ENCODE measurements at regions not wholly inside any gene's neighbourhood (a gene's known extent, or its start where the extent isn't known, plus 50 kb on each side); places are given as distances from the start of the nearest gene placed in this dataset.

DNA sequence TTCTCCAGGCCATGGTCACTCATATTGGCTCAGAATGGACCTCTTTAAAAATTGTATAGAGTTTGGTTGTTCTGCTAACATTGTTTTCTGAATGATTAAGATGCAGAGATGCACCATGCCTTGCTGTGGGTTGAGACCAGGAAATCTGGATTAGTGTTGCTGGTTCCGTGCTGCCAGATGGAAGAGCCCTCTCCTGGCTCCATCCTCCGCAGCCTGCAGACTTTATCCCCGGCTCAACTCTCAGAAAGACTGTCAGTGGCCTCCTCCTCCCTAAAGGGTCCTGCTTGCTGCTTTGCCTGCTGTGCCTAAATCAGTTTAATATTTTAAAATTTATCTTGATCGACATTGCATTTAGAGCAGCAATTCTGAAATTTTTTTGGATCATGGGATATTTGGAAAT is 196.7 kb downstream of the TENT4A start:
- TF ChIP-seq TAF1 (IDR thresholded peaks at IDR 0.05; ENCODE audit: borderline replicate concordance, insufficient read depth, low read length): no peak
- TF ChIP-seq FOXP2 (optimal IDR thresholded peaks at IDR 0.05; ENCODE audit: borderline replicate concordance, extremely low read depth, extremely low read length, insufficient read depth): no peak
- TF ChIP-seq, protein P1, sequence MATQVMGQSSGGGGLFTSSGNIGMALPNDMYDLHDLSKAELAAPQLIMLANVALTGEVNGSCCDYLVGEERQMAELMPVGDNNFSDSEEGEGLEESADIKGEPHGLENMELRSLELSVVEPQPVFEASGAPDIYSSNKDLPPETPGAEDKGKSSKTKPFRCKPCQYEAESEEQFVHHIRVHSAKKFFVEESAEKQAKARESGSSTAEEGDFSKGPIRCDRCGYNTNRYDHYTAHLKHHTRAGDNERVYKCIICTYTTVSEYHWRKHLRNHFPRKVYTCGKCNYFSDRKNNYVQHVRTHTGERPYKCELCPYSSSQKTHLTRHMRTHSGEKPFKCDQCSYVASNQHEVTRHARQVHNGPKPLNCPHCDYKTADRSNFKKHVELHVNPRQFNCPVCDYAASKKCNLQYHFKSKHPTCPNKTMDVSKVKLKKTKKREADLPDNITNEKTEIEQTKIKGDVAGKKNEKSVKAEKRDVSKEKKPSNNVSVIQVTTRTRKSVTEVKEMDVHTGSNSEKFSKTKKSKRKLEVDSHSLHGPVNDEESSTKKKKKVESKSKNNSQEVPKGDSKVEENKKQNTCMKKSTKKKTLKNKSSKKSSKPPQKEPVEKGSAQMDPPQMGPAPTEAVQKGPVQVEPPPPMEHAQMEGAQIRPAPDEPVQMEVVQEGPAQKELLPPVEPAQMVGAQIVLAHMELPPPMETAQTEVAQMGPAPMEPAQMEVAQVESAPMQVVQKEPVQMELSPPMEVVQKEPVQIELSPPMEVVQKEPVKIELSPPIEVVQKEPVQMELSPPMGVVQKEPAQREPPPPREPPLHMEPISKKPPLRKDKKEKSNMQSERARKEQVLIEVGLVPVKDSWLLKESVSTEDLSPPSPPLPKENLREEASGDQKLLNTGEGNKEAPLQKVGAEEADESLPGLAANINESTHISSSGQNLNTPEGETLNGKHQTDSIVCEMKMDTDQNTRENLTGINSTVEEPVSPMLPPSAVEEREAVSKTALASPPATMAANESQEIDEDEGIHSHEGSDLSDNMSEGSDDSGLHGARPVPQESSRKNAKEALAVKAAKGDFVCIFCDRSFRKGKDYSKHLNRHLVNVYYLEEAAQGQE (IDR thresholded peaks at IDR 0.05; ENCODE audit: insufficient read depth in 1 of 2, low read depth in 2 of 2, low read length in 2 of 2): no peak
- TF ChIP-seq SIN3A (IDR thresholded peaks at IDR 0.05; ENCODE audit: borderline replicate concordance, insufficient read depth, low read length): no peak
- TF ChIP-seq POLR2AphosphoS5 (IDR thresholded peaks at IDR 0.05; ENCODE audit: low read depth, low read length): no peak

DNA sequence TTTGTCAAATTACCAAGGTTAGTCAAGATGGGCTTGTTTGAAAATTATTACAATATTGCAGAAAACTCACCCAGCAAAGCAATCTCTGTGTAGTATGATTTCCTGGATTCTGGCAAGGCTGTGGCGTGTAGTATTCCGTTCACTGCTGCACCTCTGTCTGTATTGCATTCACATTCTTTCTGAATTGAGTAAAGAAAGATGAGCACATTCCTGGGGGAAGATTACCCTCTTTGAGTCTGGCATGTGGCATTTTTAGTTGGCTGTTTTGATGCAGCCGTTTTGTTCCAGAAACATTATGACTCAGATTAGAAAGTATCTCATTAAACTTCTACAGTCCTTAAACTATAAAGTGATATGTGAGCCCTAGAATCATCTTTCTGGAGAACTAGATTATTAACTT is 197.7 kb downstream of the TENT4A start:
- TF ChIP-seq FOXP2 (optimal IDR thresholded peaks at IDR 0.05; ENCODE audit: borderline replicate concordance, extremely low read depth, extremely low read length, insufficient read depth): no peak
- no peak for TF ChIP-seq TAF1 (IDR thresholded peaks at IDR 0.05; ENCODE audit: borderline replicate concordance, insufficient read depth, low read length)
- TF ChIP-seq SIN3A (IDR thresholded peaks at IDR 0.05; ENCODE audit: borderline replicate concordance, insufficient read depth, low read length): no peak

DNA sequence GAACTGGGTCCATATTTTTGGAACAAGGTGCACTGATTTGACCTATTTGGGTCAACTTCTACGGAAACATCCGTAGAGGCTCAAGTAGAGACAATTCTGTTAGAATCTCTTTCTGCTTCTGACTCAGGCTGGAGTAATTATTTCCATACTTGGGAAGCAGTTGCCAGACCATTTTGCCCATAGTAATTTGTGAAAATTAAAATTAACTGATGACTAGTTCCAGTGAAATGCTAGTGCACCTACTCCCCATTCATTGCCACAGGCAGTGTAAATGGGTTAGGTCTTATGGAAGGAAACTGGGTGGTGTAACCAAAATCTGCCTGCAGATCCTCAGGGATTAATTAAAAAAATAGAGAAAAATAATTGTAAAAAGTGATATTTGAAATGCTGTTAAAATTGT is 201.1 kb downstream of the TENT4A start:
- TF ChIP-seq POLR2AphosphoS5 (IDR thresholded peaks at IDR 0.05; ENCODE audit: low read depth, low read length) (no peak), SIN3A (IDR thresholded peaks at IDR 0.05; ENCODE audit: borderline replicate concordance, insufficient read depth, low read length) (no peak), TAF1 (IDR thresholded peaks at IDR 0.05; ENCODE audit: borderline replicate concordance, insufficient read depth, low read length) (no peak), FOXP2 (optimal IDR thresholded peaks at IDR 0.05; ENCODE audit: borderline replicate concordance, extremely low read depth, extremely low read length, insufficient read depth) (no peak)
- TF ChIP-seq, protein P1 (IDR thresholded peaks at IDR 0.05; ENCODE audit: insufficient read depth in 1 of 2, low read depth in 2 of 2, low read length in 2 of 2): no peak

DNA sequence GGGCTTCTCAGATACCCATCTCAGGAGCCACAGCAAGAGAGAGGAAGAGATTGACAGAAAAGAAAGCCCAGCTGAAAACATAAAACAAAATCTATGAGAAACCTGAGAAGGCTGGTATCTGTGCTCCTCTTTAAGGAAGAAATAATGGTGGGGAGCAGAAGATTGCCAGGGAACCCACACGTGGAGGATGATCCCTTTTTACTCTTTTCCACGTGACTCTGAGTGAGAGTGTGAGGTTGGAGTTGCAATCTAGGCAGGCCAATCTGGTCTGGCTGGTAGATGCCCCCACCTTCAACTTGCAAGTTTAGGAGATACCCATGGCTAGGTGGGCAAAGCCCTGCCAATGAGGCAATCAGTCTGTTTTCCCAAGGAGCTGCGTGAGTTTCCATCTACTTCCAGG is 202.3 kb downstream of the TENT4A start:
- no peak for TF ChIP-seq TAF1 (IDR thresholded peaks at IDR 0.05; ENCODE audit: borderline replicate concordance, insufficient read depth, low read length)

DNA sequence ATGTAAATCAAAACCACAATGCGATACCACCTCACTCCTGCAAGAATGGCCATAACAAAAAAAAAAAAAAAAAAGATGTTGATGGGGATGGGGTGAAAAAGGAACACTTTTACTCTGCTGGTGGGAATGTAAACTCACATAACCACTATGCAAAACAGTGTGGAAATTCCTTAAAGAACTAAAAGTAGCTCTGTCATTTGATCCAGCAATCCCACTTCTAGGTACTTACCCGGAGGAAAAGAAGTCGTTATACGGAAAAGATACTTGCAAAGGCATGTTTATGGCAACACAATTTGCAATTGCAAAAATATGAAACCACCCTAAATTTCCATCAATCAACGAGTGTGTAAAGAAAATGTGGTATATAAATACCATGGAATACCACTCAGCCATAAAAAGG is 205.0 kb downstream of the TENT4A start:
- TF ChIP-seq SIN3A (IDR thresholded peaks at IDR 0.05; ENCODE audit: borderline replicate concordance, insufficient read depth, low read length): no peak
- TF ChIP-seq FOXP2 (optimal IDR thresholded peaks at IDR 0.05; ENCODE audit: borderline replicate concordance, extremely low read depth, extremely low read length, insufficient read depth): no peak
- TF ChIP-seq, protein P1 (IDR thresholded peaks at IDR 0.05; ENCODE audit: insufficient read depth in 1 of 2, low read depth in 2 of 2, low read length in 2 of 2): no peak
- no peak for TF ChIP-seq TAF1 (IDR thresholded peaks at IDR 0.05; ENCODE audit: borderline replicate concordance, insufficient read depth, low read length)
- TF ChIP-seq POLR2AphosphoS5 (IDR thresholded peaks at IDR 0.05; ENCODE audit: low read depth, low read length): no peak

DNA sequence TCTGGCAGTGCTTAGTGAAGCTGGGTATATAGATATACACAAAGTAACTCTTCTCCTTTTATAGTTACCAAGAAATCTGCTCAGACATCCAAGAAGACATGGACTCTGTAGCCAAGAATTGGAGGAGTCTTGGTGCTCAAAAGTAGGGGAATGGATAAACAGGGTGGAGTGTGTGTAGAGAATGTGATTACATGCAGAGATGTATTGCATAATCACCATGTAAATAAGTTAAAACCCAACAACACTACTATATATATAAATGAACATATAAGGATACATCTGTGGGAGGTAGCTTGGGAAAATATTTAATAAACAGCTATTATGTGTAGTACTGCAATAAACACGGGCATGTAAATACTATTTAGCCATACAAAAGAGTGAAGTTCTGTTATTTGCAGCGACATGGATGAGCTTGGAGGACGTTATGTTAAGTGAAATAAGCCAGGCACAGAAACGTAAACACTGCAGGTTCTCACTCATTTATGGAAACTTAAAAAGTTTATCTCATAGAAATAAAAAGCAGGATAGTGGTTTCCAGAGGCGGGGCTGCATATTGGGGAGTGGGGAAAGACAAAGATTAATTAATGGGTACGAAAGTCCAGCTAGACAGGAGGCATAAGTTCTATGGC is 207.5 kb downstream of the TENT4A start:
- TF ChIP-seq FOXP2 (optimal IDR thresholded peaks at IDR 0.05; ENCODE audit: borderline replicate concordance, extremely low read depth, extremely low read length, insufficient read depth) (no peak), TAF1 (IDR thresholded peaks at IDR 0.05; ENCODE audit: borderline replicate concordance, insufficient read depth, low read length) (no peak), POLR2AphosphoS5 (IDR thresholded peaks at IDR 0.05; ENCODE audit: low read depth, low read length) (no peak), SIN3A (IDR thresholded peaks at IDR 0.05; ENCODE audit: borderline replicate concordance, insufficient read depth, low read length) (no peak)
- TF ChIP-seq, protein P1 (IDR thresholded peaks at IDR 0.05; ENCODE audit: insufficient read depth in 1 of 2, low read depth in 2 of 2, low read length in 2 of 2): no peak
